ENCODE measurements at regions not wholly inside any gene's neighbourhood (a gene's known extent, or its start where the extent isn't known, plus 50 kb on each side); places are given as distances from the start of the nearest gene placed in this dataset.
A peak's percentile ranks its signal among the peaks of the same experiment; 100 is the strongest.
"Not testable (repeated sequence)": the region's sequence is repeated elsewhere in the genome, so short reads cannot be mapped to it uniquely, and the experiment has no call there.

- DNase-seq (ENCODE audit: extremely low read depth, low read depth): not testable (repeated sequence)
Observed at GRCh38 chr15:32536507-32537172, 56.6 kb upstream of the GOLGA8N start.

GRCh38 chr15:32536057-32536493 is 57.2 kb upstream of the GOLGA8N start:
- not testable (repeated sequence) for H3K4me3 ChIP-seq (replicated peaks; ENCODE audit: low read depth, low read length); DNase-seq (ENCODE audit: extremely low read depth, low read depth)

More at GRCh38 chr15:32536507-32537172, 56.6 kb upstream of the GOLGA8N start:
- peak overlapping the region; percentile 35 for H3K4me3 ChIP-seq (replicated peaks; ENCODE audit: low read depth, low read length)

GRCh38 chr15:32535150-32535898 is 57.9 kb upstream of the GOLGA8N start:
- DNase-seq (ENCODE audit: extremely low read depth, low read depth); H3K4me3 ChIP-seq (replicated peaks; ENCODE audit: low read depth, low read length): not testable (repeated sequence)

GRCh38 chr15:32522900-32523299 is 67.5 kb upstream of the GOLGA8O start:
- H3K4me3 ChIP-seq (replicated peaks; ENCODE audit: low read depth, low read length); DNase-seq (ENCODE audit: extremely low read depth, low read depth): not testable (repeated sequence)

GRCh38 chr15:32522421-32522820 is 67.0 kb upstream of the GOLGA8O start:
- not testable (repeated sequence) for DNase-seq (ENCODE audit: extremely low read depth, low read depth); H3K4me3 ChIP-seq (replicated peaks; ENCODE audit: low read depth, low read length)

GRCh38 chr15:32518976-32519375 is 63.5 kb upstream of the GOLGA8O start:
- H3K4me3 ChIP-seq (replicated peaks; ENCODE audit: low read depth, low read length); DNase-seq (ENCODE audit: extremely low read depth, low read depth): not testable (repeated sequence)

- DNase-seq (ENCODE audit: extremely low read depth, low read depth); H3K4me3 ChIP-seq (replicated peaks; ENCODE audit: low read depth, low read length): not testable (repeated sequence)
Observed at GRCh38 chr15:32518013-32518412, 62.6 kb upstream of the GOLGA8O start.

- not testable (repeated sequence) for H3K4me3 ChIP-seq (replicated peaks; ENCODE audit: low read depth, low read length); DNase-seq (ENCODE audit: extremely low read depth, low read depth)
Observed at GRCh38 chr15:32516954-32517353, 61.5 kb upstream of the GOLGA8O start.

- DNase-seq (ENCODE audit: extremely low read depth, low read depth); H3K4me3 ChIP-seq (replicated peaks; ENCODE audit: low read depth, low read length): not testable (repeated sequence)
Observed at GRCh38 chr15:32513378-32513777, 57.9 kb upstream of the GOLGA8O start.

- DNase-seq (ENCODE audit: extremely low read depth, low read depth); H3K4me3 ChIP-seq (replicated peaks; ENCODE audit: low read depth, low read length): not testable (repeated sequence)
Observed at GRCh38 chr15:32510027-32510426, 54.6 kb upstream of the GOLGA8O start.

- DNase-seq (ENCODE audit: extremely low read depth, low read depth); H3K4me3 ChIP-seq (replicated peaks; ENCODE audit: low read depth, low read length): not testable (repeated sequence)
Observed at GRCh38 chr15:32508081-32508480, 52.6 kb upstream of the GOLGA8O start.

- DNase-seq (ENCODE audit: extremely low read depth, low read depth): not testable (repeated sequence)
Observed at GRCh38 chr15:32506787-32507186, 51.4 kb upstream of the GOLGA8O start.

GRCh38 chr15:32505633-32506032 is 50.2 kb upstream of the GOLGA8O start:
- not testable (repeated sequence) for H3K4me3 ChIP-seq (replicated peaks; ENCODE audit: low read depth, low read length); DNase-seq (ENCODE audit: extremely low read depth, low read depth)

More at GRCh38 chr15:32506787-32507186, 51.4 kb upstream of the GOLGA8O start:
- H3K4me3 ChIP-seq (replicated peaks; ENCODE audit: low read depth, low read length): not testable (repeated sequence)
